Suppressor macrophage treated with lipopolysaccharide for 4 hours (primary cell): ENCODE measurements at regions not wholly inside any gene's neighbourhood (a gene's known extent, or its start where the extent isn't known, plus 50 kb on each side); places are given as distances from the start of the nearest gene placed in this dataset.

Source experiments
- DNase-seq: peaks from one replicate; pipeline ENCODE4 v3.0.0-alpha.2; 2020

DNA sequence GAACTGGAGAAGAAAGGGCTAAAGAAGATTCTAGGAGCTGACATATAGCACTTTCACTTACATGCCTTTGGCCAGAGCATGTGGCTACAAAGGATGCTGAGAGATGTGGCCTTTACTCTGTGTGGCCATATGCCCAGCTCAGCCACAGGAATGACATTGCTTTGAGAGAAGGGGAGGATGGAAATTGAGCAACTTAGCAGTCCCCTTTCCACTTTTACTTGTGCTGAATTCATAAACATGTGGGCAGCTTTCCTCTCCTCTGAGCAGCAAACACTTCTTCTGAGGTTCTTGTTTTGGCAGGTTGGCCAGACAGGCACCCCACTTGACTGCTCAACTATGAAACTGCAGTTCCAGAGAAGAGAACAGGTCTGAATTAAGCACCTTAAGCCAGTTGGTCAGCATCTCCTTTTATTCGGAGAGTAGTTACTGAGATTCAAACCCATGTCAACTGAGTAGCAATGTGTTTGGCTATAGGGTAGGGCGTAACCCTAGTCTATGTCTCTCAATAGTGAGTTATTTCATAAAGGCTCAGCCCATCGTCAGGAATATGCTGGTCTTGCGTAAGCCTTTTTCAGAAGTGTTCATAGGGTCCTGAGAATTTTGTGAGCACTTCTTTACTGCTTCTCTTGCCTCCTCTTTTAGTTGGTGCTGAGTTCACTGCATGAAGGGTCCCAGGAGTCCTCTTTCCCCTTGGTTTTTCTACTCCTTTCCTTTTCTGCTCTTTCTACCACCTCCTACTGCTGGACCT lies 134.5 kb downstream of the PALM2AKAP2 start:
- DNase-seq: no peak

DNA sequence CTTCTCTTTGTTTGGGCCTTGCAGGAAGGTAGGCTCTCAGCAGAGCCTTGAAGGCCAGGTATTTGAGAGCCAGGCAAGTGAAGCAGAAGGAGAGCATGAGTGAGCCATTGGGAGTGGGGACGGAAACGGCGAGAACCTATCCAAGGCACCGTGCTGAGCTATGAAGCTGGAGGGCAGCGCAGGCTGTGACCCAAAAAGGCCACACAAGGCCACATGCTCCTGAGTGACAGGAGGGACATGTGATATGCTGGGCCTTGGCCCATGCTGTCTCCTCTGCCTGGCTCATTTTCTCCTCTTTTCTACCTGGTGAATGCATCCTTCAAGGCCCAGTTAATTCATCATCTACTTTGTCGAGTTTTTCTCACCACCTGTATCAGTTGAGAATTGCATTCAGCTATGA lies 136.3 kb downstream of the PALM2AKAP2 start:
- DNase-seq: no peak

DNA sequence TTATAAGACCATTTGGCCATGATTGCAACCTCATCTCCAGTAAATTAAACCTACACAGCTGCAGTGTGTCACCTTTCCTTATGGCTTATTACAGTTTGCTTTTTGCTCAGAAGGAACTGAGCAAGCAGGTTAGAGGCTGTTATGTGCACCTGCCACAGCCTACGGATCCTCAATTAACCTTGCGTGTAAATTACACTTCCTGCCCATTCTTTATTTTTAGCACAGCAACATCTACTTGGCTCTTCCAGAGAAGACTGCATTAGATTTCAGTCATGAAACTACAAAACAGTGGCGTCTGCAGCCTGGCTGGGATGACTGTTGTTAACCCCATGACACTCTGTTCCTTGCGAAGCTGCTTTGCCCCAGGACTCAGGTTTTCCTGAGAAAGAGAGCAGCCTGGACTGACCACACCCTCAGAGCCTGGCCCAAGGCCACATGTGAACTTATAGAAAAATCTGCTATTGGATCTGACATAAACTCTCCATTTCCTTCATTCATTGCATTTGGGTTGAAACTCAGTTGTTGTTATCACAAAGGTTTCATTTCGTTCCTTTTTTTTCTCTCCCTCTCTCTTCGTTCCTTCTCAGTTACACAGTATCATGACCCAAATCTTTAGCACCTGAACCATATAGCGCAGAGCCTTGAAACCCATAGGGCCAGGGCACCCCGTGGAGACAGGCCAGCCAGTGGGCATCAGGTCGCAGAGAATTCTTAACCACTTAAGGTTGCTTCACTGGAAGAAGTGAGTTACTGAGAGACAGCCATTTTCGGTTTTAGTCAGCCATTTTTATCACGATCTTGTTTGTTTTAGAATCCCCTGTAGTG lies 138.6 kb downstream of the PALM2AKAP2 start:
- DNase-seq: no peak

- no peak for DNase-seq
These were observed 139.9 kb downstream of the PALM2AKAP2 start for GRCh38 chr9:109919736-109920408.

GRCh38 chr9:109922617-109923470 lies 142.8 kb downstream of the PALM2AKAP2 start:
- DNase-seq: no peak

GRCh38 chr9:109923471-109923760 lies 143.4 kb downstream of the PALM2AKAP2 start:
- no peak for DNase-seq

DNA sequence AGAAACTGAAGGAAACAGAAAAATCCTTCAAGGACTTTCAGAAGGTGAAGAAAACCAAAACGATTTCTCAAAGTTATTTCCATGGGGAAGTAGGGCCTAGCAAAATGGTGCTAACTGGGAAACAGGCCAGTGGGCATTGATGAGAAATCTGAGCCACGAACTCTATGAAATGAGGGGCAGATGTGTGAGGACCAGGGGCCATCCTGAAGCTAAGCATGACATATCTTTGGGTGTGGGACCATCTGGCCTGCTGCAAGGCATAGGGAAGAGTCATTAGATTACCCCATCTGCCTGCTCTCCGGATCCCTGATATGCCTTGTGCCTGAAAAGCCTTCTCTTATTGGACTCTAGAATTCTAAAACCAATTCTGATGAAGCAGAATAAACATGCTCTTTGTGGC lies 143.8 kb downstream of the PALM2AKAP2 start:
- no peak for DNase-seq

DNA sequence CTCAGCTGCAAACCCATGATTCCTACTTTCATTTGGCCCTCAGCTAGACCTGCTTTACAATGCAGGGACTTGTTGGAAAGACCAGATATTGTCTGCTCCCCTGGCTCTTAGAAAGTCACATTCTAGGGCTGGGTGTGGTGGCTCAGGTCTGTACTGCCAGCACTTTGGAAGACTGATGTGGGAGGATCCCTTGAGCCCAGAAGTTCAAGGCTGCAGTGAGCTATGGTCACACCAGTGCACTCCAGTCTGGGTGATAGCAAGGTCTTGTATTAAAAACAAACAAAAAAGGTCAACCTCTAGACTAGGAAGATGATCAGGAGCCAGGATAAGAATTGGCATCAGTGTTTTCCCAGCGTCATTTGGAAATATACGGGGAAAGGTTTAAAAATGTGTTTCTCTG lies 145.8 kb downstream of the PALM2AKAP2 start:
- DNase-seq: no peak

GRCh38 chr9:109926421-109926869 lies 146.4 kb downstream of the PALM2AKAP2 start:
- peak; percentile 69 for DNase-seq

GRCh38 chr9:109931623-109932022 lies 151.6 kb downstream of the PALM2AKAP2 start:
- no peak for DNase-seq

DNA sequence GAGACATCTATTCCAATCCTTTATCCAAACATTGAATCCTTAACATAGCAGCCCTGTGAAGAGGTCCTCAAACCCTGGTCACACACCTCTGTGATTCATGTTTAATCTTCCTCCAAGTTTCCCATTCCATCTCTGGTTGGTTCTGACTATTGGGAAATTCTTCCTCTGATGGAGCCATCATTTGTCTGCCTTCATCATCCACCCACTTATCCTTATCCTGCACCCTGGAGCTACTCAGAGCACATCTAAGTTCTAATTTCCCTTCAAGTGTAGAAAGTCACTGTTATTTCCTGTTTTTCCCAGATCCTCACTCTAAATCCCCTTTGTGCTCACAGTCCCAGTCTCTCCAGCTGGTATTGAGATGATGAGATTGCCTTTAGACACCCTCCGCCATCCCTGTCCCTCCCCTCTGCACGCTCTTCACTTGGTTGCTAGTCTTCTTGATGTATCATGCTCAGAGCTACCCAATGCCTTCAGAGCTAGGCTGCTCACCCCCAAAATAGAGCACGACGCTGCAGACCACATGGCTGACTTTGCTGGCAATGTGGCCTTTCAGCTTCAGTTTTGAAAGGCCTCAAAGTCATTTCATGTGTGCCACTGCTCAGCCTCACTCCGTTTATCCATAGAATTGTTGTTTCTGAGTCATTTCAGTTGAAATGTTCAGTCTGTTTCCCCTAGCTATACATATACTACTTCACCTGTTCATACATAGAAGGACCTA lies 154.3 kb downstream of the PALM2AKAP2 start:
- peak; percentile 23 for DNase-seq

GRCh38 chr9:109934857-109935215 lies 154.8 kb downstream of the PALM2AKAP2 start:
- peak; percentile 35 for DNase-seq

GRCh38 chr9:109935406-109936087 lies 155.5 kb downstream of the PALM2AKAP2 start:
- no peak for DNase-seq

GRCh38 chr9:109937861-109938453 lies 158.0 kb downstream of the PALM2AKAP2 start:
- DNase-seq: no peak

GRCh38 chr9:109939698-109940342 lies 159.8 kb downstream of the PALM2AKAP2 start:
- peak; percentile 61 for DNase-seq

DNA sequence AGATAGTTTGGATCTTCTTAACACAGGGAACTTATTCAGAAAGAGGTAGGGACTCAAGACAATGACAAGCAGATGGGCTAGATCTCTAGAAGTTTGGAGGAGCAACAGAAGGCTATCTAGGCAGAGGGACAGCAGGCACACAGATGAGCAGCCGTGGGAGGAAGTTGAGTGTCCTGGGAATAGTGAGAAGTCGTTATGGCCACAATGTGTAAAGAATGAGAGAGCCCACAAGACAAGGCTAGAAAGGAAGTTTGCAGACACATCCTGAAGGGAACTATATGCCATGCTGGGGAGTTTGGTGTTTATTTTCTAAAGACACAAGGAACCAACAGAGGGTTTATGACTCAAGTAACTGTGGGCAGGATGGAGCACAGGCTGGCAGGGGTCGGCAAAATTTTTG lies 160.6 kb downstream of the PALM2AKAP2 start:
- peak; percentile 16 for DNase-seq

GRCh38 chr9:109941771-109942170 lies 161.8 kb downstream of the PALM2AKAP2 start:
- no peak for DNase-seq

GRCh38 chr9:109945573-109945972 lies 165.6 kb downstream of the PALM2AKAP2 start:
- no peak for DNase-seq

- DNase-seq: no peak
These were observed 168.5 kb downstream of the PALM2AKAP2 start for GRCh38 chr9:109948453-109948852.

DNA sequence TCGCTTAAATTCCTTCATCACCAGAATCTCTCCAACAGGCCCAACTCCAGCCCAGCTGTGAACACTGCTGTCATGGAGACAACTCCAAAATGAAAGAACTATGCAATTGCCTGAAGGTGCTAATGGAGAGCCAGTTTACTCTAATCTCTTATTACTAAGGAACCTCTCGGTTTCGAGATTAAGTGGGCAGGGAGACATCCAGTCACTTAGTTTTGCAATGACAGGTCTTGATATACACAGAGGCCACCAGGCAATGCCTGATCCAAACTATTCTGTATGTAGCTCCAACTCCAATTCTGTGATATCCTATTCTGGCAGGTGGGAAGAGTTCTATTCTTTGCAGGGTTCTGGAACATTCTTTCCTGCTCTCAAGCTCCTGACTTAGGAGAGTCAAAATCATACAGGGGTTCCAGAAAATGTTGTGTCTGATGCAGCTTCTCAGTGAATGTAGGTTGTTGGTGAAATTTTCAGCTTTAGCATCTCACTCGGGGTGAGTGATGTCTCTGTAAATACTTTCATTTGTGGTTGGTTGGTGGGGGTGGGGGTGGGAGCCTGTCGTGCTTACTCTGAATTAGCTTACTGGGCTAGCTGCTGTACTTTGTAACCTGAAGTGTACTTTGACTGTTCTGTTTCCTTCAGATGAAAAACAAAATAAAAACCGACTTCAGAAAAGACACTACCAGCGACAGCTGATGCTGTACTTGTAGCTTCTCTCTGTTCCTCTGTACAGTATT lies 170.9 kb downstream of the PALM2AKAP2 start:
- no peak for DNase-seq
